ENCODE measurements at regions not wholly inside any gene's neighbourhood (a gene's known extent, or its start where the extent isn't known, plus 50 kb on each side); places are given as distances from the start of the nearest gene placed in this dataset.

GRCh38 chr13:58884353-58885209 is 1253.0 kb downstream of the PCDH17 start:
- H3K4me1 ChIP-seq, result no peaks in the 10 kb centered on the region
- H3K27ac ChIP-seq, result no peak overlapping the region
- no peak overlapping the region for H3K4me3 ChIP-seq
- H4K20me1 ChIP-seq, result no peaks in the 10 kb centered on the region
- no peaks in the 10 kb centered on the region for H3K27me3 ChIP-seq
- H3K36me3 ChIP-seq, result no peaks in the 10 kb centered on the region
- no peak for TF ChIP-seq Cebpa-rat (IDR thresholded peaks at IDR 0.05)
- no peaks in the 10 kb centered on the region for H3K9me3 ChIP-seq (replicated peaks in 1 of 11)
- no peak overlapping the region for H3K4me2 ChIP-seq
- no peak overlapping the region for H3K9ac ChIP-seq

- no peak overlapping the region for H3K27ac ChIP-seq
- no peak for TF ChIP-seq Cebpa-rat (IDR thresholded peaks at IDR 0.05)
- no peaks in the 10 kb centered on the region for H3K27me3 ChIP-seq
- no peak overlapping the region for H3K4me3 ChIP-seq
- H3K36me3 ChIP-seq, result no peaks in the 10 kb centered on the region
- no peak overlapping the region for H3K4me2 ChIP-seq
- no peak overlapping the region for H3K9ac ChIP-seq
- H3K4me1 ChIP-seq, result no peaks in the 10 kb centered on the region
- no peaks in the 10 kb centered on the region for H4K20me1 ChIP-seq
- H3K9me3 ChIP-seq (replicated peaks in 1 of 11), result 0 out of 22 replicates have a peak, but pooled peaks cover 0 to 5% (median 0%) of the 10 kb centered on the region in 11 experiments
Measured at GRCh38 chr13:58889474-58889873, 1257.9 kb downstream of the PCDH17 start.

- 0 out of 22 replicates have a peak, but pooled peaks cover 0 to 5% (median 0%) of the 10 kb centered on the region in 11 experiments for H3K9me3 ChIP-seq (replicated peaks in 1 of 11)
- no peak overlapping the region for H3K27ac ChIP-seq
- no peaks in the 10 kb centered on the region for H3K36me3 ChIP-seq
- no peaks in the 10 kb centered on the region for H3K27me3 ChIP-seq
- H3K4me2 ChIP-seq, result no peak overlapping the region
- no peaks in the 10 kb centered on the region for H3K4me1 ChIP-seq
- no peak overlapping the region for H3K4me3 ChIP-seq
- no peak overlapping the region for H3K9ac ChIP-seq
- TF ChIP-seq Cebpa-rat (IDR thresholded peaks at IDR 0.05), result no peak
- H4K20me1 ChIP-seq, result no peaks in the 10 kb centered on the region
Measured at GRCh38 chr13:58893396-58893795, 1261.9 kb downstream of the PCDH17 start.

- no peaks in the 10 kb centered on the region for H3K36me3 ChIP-seq
Measured at GRCh38 chr13:58906329-58907007, 1257.3 kb downstream of the DIAPH3 start.

GRCh38 chr13:58907347-58907746 is 1256.4 kb downstream of the DIAPH3 start:
- no peaks in the 10 kb centered on the region for H4K20me1 ChIP-seq
- no peaks in the 10 kb centered on the region for H3K9me3 ChIP-seq (replicated peaks in 1 of 11)
- H3K9ac ChIP-seq, result no peak overlapping the region
- no peak for TF ChIP-seq Cebpa-rat (IDR thresholded peaks at IDR 0.05)
- no peak overlapping the region for H3K4me2 ChIP-seq
- H3K4me1 ChIP-seq, result 0 out of 20 replicates have a peak, but pooled peaks cover 0 to 3% (median 0%) of the 10 kb centered on the region in 10 experiments
- H3K4me3 ChIP-seq, result no peak overlapping the region
- H3K27ac ChIP-seq, result no peak overlapping the region
- H3K36me3 ChIP-seq, result no peaks in the 10 kb centered on the region
- no peaks in the 10 kb centered on the region for H3K27me3 ChIP-seq

More at GRCh38 chr13:58906329-58907007, 1257.3 kb downstream of the DIAPH3 start:
- H3K4me1 ChIP-seq, result 0 out of 20 replicates have a peak, but pooled peaks cover 0 to 3% (median 0%) of the 10 kb centered on the region in 10 experiments
- H4K20me1 ChIP-seq, result no peaks in the 10 kb centered on the region
- no peak overlapping the region for H3K4me3 ChIP-seq
- no peak overlapping the region for H3K27ac ChIP-seq
- no peaks in the 10 kb centered on the region for H3K27me3 ChIP-seq
- peak overlapping the region in 2 of 11 experiments; percentile 2 to 20; a peak in 2 of 22 replicates for H3K4me2 ChIP-seq
- TF ChIP-seq Cebpa-rat (IDR thresholded peaks at IDR 0.05), result no peak
- H3K9me3 ChIP-seq (replicated peaks in 1 of 11), result no peaks in the 10 kb centered on the region
- H3K9ac ChIP-seq, result no peak overlapping the region

- H3K4me1 ChIP-seq, result 0 out of 20 replicates have a peak, but pooled peaks cover 0 to 3% (median 0%) of the 10 kb centered on the region in 10 experiments
- no peaks in the 10 kb centered on the region for H3K27me3 ChIP-seq
- no peaks in the 10 kb centered on the region for H3K9me3 ChIP-seq (replicated peaks in 1 of 11)
- no peak overlapping the region for H3K9ac ChIP-seq
- no peaks in the 10 kb centered on the region for H3K36me3 ChIP-seq
- H3K4me3 ChIP-seq, result no peak overlapping the region
- no peaks in the 10 kb centered on the region for H4K20me1 ChIP-seq
- H3K27ac ChIP-seq, result no peak overlapping the region
- H3K4me2 ChIP-seq, result no peak overlapping the region
- TF ChIP-seq Cebpa-rat (IDR thresholded peaks at IDR 0.05), result no peak
Measured at GRCh38 chr13:58908019-58908679, 1255.6 kb downstream of the DIAPH3 start.

- Histone ChIP-seq H3K9me3 (replicated peaks in 1 of 11) (no peaks in the 10 kb centered on the region), H3K36me3 (no peaks in the 10 kb centered on the region), H3K4me2 (no peak overlapping the region), H3K27me3 (no peaks in the 10 kb centered on the region), H3K4me3 (no peak overlapping the region), H4K20me1 (no peaks in the 10 kb centered on the region), H3K27ac (no peak overlapping the region), H3K9ac (no peak overlapping the region), H3K4me1 (no peaks in the 10 kb centered on the region)
- no peak for TF ChIP-seq Cebpa-rat (IDR thresholded peaks at IDR 0.05)
Measured at GRCh38 chr13:58919551-58919950, 1244.2 kb downstream of the DIAPH3 start.

GRCh38 chr13:58921129-58921528 is 1242.6 kb downstream of the DIAPH3 start:
- H3K4me1 ChIP-seq, result no peaks in the 10 kb centered on the region
- no peaks in the 10 kb centered on the region for H3K27me3 ChIP-seq
- no peak overlapping the region for H3K4me2 ChIP-seq
- no peaks in the 10 kb centered on the region for H3K9me3 ChIP-seq (replicated peaks in 1 of 11)
- H3K9ac ChIP-seq, result no peak overlapping the region
- no peak overlapping the region for H3K4me3 ChIP-seq
- no peaks in the 10 kb centered on the region for H4K20me1 ChIP-seq
- no peaks in the 10 kb centered on the region for H3K36me3 ChIP-seq
- TF ChIP-seq Cebpa-rat (IDR thresholded peaks at IDR 0.05), result no peak
- no peak overlapping the region for H3K27ac ChIP-seq

- no peak overlapping the region for H3K27ac ChIP-seq
- H4K20me1 ChIP-seq, result no peaks in the 10 kb centered on the region
- no peaks in the 10 kb centered on the region for H3K27me3 ChIP-seq
- no peak overlapping the region for H3K4me3 ChIP-seq
- H3K36me3 ChIP-seq, result no peaks in the 10 kb centered on the region
- no peak overlapping the region for H3K9ac ChIP-seq
- no peaks in the 10 kb centered on the region for H3K4me1 ChIP-seq
- H3K9me3 ChIP-seq (replicated peaks in 1 of 11), result no peaks in the 10 kb centered on the region
- TF ChIP-seq Cebpa-rat (IDR thresholded peaks at IDR 0.05), result no peak
- no peak overlapping the region for H3K4me2 ChIP-seq
Measured at GRCh38 chr13:58926858-58927257, 1236.9 kb downstream of the DIAPH3 start.

Measured in BLaER1 treated with 17β-estradiol and CSF1 and Interleukin-3, amounts not matched to agents 10 nM and 100 nM (cell line).